SK-N-SH treated with all-trans-retinoic acid at 6 μM for 48 hours (cell line): ENCODE measurements at regions not wholly inside any gene's neighbourhood (a gene's known extent, or its start where the extent isn't known, plus 50 kb on each side); places are given as distances from the start of the nearest gene placed in this dataset.

Source experiments
- ARNTL ChIP-seq: fragments of 450-650 bp; formaldehyde crosslinking; IDR thresholded peaks from 2 replicates; pipeline ENCODE4 v1.5.0; 2020; ENCODE audit warnings: low read depth, mild to moderate bottlenecking, moderate library complexity, borderline replicate concordance
- CREB5 ChIP-seq: fragments of 250-450 bp; sonication (Bioruptor Pico); IDR thresholded peaks from 2 replicates; pipeline ENCODE4 v1.5.1; 2020; ENCODE audit warnings: low read depth, mild to moderate bottlenecking, moderate library complexity
- POU6F1 ChIP-seq: fragments of 250-450 bp; sonication (Bioruptor Pico); IDR thresholded peaks from 2 replicates; pipeline ENCODE4 v1.8.0; 2021; ENCODE audit warnings: low read depth, mild to moderate bottlenecking, moderate library complexity, borderline replicate concordance
- PPARA ChIP-seq: fragments of 250-450 bp; sonication (Bioruptor Pico); IDR thresholded peaks from 2 replicates; pipeline ENCODE4 v1.5.0; 2020; ENCODE audit warnings: mild to moderate bottlenecking, borderline replicate concordance
- RARB ChIP-seq: fragments of 250-450 bp; sonication (Bioruptor Pico); IDR thresholded peaks from 2 replicates; pipeline ENCODE4 v1.8.0; 2021; ENCODE audit warnings: mild to moderate bottlenecking, moderate library complexity
- ZC3H10 ChIP-seq: fragments of 250-450 bp; sonication (Bioruptor Pico); IDR thresholded peaks from 2 replicates; pipeline ENCODE4 v1.5.1; 2021; ENCODE audit warnings: mild to moderate bottlenecking, moderate library complexity
- ZNF565 ChIP-seq: fragments of 450-650 bp; formaldehyde crosslinking; conservative IDR thresholded peaks from 2 replicates; pipeline ENCODE4 v1.5.0; 2020; ENCODE audit warnings: low read depth, mild to moderate bottlenecking, moderate library complexity
- TF ChIP-seq, protein P1 (sequence below): fragments of 250-450 bp; sonication (Bioruptor Pico); IDR thresholded peaks from 2 replicates; pipeline ENCODE4 v1.8.0; 2020; ENCODE audit warnings: mild to moderate bottlenecking, moderate library complexity, borderline replicate concordance

GRCh38 chr7:47093320-47094234 is 488.3 kb downstream of the TNS3 start:
- TF ChIP-seq ARNTL (CRISPR knock-in tag) (no peak), ZC3H10 (CRISPR knock-in tag) (no peak), ZNF565 (no peak), CREB5 (no peak), RARB (CRISPR knock-in tag) (no peak), POU6F1 (CRISPR knock-in tag) (no peak), PPARA (CRISPR knock-in tag) (no peak)
- TF ChIP-seq, protein P1, sequence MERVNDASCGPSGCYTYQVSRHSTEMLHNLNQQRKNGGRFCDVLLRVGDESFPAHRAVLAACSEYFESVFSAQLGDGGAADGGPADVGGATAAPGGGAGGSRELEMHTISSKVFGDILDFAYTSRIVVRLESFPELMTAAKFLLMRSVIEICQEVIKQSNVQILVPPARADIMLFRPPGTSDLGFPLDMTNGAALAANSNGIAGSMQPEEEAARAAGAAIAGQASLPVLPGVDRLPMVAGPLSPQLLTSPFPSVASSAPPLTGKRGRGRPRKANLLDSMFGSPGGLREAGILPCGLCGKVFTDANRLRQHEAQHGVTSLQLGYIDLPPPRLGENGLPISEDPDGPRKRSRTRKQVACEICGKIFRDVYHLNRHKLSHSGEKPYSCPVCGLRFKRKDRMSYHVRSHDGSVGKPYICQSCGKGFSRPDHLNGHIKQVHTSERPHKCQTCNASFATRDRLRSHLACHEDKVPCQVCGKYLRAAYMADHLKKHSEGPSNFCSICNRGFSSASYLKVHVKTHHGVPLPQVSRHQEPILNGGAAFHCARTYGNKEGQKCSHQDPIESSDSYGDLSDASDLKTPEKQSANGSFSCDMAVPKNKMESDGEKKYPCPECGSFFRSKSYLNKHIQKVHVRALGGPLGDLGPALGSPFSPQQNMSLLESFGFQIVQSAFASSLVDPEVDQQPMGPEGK (CRISPR knock-in tag): no peak
